GM12865 (cell line): ENCODE measurements at regions not wholly inside any gene's neighbourhood (a gene's known extent, or its start where the extent isn't known, plus 50 kb on each side); places are given as distances from the start of the nearest gene placed in this dataset.

ENCODE experiments used
- DNase-seq: peaks from one replicate; pipeline ENCODE4 v3.0.0; 2010; ENCODE audit warnings: low read depth
- H3K4me3 ChIP-seq: 2 replicates; pipeline ENCODE4 v1.5.1; 2011; ENCODE audit warnings: mild to moderate bottlenecking, low read depth, low read length, control low read depth
- CTCF ChIP-seq: IDR thresholded peaks from 2 replicates; pipeline ENCODE4 v1.5.1; 2011; ENCODE audit warnings: low read length, control low read depth, low read depth, inconsistent platforms; ENCODE audit not compliant: insufficient read depth; ENCODE audit errors: missing control alignments

- TF ChIP-seq CTCF: no peak
- DNase-seq: no peak
- H3K4me3 ChIP-seq: no peak overlapping the region
Observed at GRCh38 chr10:29804025-29804852, 169.5 kb upstream of the SVIL start.

GRCh38 chr10:29802171-29802570, 167.4 kb upstream of the SVIL start:
- no peak for DNase-seq
- TF ChIP-seq CTCF: no peak
- no peak overlapping the region for H3K4me3 ChIP-seq

DNA sequence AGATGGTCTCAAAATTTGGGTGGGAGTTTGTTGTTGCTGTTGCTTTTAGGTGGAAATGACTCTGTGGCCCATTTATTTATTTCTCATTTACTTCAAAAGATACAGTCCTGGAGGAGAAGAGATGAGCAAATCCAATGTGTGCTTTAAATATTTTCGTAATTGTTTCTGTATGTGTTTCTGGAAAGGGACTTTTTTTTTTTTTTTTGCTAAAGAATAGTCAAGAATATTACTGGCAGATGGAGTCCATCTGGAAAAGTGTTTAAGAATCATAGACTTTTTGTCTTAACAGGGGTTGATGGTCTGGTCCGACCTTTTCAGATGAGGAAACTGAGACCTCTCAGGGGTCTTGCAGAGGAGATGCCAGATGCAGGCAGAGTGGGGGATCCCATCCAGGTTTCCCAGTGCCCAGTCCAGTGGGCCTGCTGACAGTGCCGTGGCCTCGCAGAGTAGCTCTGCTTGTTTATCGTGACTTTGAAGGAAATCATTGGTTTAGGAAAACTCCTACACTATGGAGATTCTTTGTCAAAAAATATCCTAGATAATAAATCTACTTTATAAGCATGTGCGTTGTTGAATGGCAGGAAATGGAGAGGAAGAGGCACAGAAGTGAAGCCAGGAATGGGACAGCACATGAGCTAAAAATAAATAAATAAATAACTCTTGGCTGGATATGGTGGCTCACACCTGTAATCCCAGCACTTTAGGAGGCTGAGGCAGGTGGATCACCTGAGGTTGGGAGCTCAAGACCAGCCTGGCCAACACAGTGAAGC, 164.3 kb upstream of the SVIL start:
- no peak for TF ChIP-seq CTCF
- H3K4me3 ChIP-seq: no peak overlapping the region
- no peak for DNase-seq

DNA sequence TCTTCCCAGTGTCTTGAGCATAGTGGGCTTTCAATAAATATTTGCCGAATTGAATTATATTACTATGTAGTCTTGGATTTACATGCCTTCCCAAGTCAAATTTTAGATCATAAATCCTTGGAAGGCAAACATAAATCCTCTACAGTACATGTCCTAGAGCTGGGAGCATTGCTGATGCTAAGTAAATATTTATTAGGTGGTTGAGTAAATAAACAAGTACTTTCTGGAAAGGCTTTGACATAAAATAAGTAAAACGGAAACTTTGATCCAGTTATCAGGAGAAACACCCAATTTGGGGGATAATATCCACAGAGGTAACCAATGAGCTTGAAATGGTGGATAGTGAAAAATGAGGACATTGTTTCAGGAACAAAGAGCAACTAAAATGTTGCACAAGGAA, 162.8 kb upstream of the SVIL start:
- no peak overlapping the region for H3K4me3 ChIP-seq
- DNase-seq: no peak

DNA sequence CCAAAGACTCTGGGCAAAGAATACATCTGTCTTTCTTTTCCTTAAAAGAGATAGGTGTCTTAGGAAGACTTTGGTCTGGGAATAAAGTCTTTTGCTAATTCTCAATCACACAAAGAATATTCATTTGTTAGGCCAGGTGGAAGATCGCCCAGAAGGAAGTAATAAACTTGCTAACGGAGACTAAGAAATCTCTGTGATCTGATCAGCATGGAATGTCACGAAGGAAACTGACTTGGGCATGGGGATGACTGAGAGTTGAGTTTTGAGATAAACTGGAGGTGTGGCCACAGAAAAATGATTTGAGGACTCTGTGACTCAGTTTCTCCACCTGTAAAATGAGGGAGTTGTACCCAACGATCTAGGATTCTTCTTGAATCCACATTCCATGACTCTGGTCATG, 161.1 kb upstream of the SVIL start:
- H3K4me3 ChIP-seq: no peak overlapping the region
- no peak for DNase-seq
- TF ChIP-seq CTCF: no peak

More for the DNA sequence above, 162.8 kb upstream of the SVIL start:
- no peak for TF ChIP-seq CTCF

DNA sequence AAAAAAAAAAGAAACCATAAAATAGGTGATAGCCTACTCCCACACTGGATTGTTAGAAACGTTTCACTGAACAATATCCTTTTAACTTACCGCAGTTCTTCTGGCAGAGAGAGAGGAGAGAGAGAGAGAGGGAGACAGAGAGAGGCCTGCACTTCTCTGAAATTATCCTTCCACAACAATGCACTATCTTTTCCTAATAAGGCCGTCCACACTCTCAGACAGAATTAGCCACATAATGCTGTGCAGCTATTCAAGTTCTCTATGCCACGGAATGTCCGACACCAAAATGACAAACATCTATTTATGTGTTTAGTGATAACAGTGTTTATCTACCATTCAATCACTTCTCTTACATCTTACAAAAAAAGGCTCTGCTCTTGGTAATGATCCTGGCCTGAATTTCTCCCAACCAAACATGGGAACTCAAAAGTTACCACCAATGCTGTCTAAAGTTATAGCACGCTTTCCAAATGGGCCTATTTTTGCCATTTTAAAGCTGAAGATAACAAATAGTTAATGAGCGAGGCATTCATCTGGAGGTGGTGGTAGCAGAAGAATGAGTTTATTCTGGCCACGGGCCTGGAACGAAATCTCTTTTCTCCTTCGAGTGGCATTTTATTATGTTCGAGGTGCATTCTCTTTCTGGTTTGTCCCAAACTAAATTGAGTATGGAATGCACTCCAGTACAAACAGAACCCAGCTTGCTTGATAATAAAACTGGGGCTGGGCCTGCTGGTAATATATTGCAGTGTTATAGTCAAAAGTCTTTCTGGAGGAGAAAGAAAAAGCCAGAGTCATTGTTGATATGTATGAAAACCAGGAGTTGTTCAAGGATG, 160.2 kb upstream of the SVIL start:
- no peak for DNase-seq
- TF ChIP-seq CTCF: no peak
- no peak overlapping the region for H3K4me3 ChIP-seq
